ENCODE measurements at regions not wholly inside any gene's neighbourhood (a gene's known extent, or its start where the extent isn't known, plus 50 kb on each side); places are given as distances from the start of the nearest gene placed in this dataset.

GRCh38 chrX:144334577-144334976 is 450.7 kb downstream of the UBE2NL start:
- no peak for TF ChIP-seq CTCF (IDR thresholded peaks at IDR 0.05; ENCODE audit: insufficient read depth, low read length, poor library complexity, severe bottlenecking)
- no peak for TF ChIP-seq EZH2phosphoT487 (conservative IDR thresholded peaks at IDR 0.05; ENCODE audit: low read length)

Data from SU-DHL-6 (cell line).